A549 (cell line): ENCODE measurements at regions not wholly inside any gene's neighbourhood (a gene's known extent, or its start where the extent isn't known, plus 50 kb on each side); places are given as distances from the start of the nearest gene placed in this dataset.
A peak's percentile ranks its signal among the peaks of the same experiment; 100 is the strongest.

ENCODE experiments used
- ATAC-seq, 2 experiments: fragments of 200-7000 bp in 1 of 2; fragments of >200 bp in 1 of 2; cut with Nextera tagmentation in 1 of 2; cut with Tn5 transposase in 1 of 2; 3 replicates each; pipeline versions ENCODE4 v1.8.0 to v1.9.1; 2018 to 2020; ENCODE audit warnings: mild to moderate bottlenecking in 1 of 2, moderate library complexity in 1 of 2
- CTCF ChIA-PET: fragments of 300-600 bp; sonication (Branson Sonifier 250); formaldehyde crosslinking; extraction: SDS; loops from one replicate; lab custom pipeline; 2021; ENCODE audit warnings: antibody characterized with exemption, inconsistent platforms; lab: Yijun Ruan, JAX
- POLR2A ChIA-PET: fragments of 350-600 bp; formaldehyde crosslinking; extraction: SDS; loops from one replicate; lab custom pipeline; 2021; ENCODE audit warnings: antibody characterized with exemption, inconsistent platforms; lab: Yijun Ruan, JAX
- DNase-seq, 2 experiments: peaks; one replicate each; pipeline versions ENCODE4 v3.0.0 to v3.0.0-alpha.2; 2011 to 2016; ENCODE audit warnings: low read depth in 1 of 2, low spot score in 1 of 2
- FAIRE-seq: peaks from 2 replicates; lab custom pipeline; 2011; peaks lifted over from hg19 to GRCh38; lab: Jason Lieb, UNC
- H3K27ac ChIP-seq, 2 experiments: fragments of >200 bp; sonication (Bioruptor Twin); formaldehyde crosslinking; 3 replicates each; pipeline ENCODE4 v1.5.1; 2016 to 2017
- H3K4me1 ChIP-seq: fragments of >200 bp; sonication (Bioruptor Twin); formaldehyde crosslinking; 3 replicates; pipeline ENCODE4 v1.6.1; 2016
- H3K4me2 ChIP-seq: fragments of >200 bp; sonication (Bioruptor Twin); formaldehyde crosslinking; 3 replicates; pipeline ENCODE4 v1.6.1; 2016
- H3K4me3 ChIP-seq: fragments of >200 bp; sonication (Bioruptor Twin); formaldehyde crosslinking; 3 replicates; pipeline ENCODE4 v1.5.1; 2016
- H3K9me3 ChIP-seq: fragments of >200 bp; sonication (Bioruptor Twin); formaldehyde crosslinking; 3 replicates; pipeline ENCODE4 v1.6.1; 2016
- BHLHE40 ChIP-seq: IDR thresholded peaks from 2 replicates; pipeline ENCODE4 v1.6.1; 2012; ENCODE audit warnings: low read depth, low read length, inconsistent platforms
- CHD4 ChIP-seq: fragments of 200-600 bp; sonication (generic); IDR thresholded peaks from 2 replicates; pipeline ENCODE4 v1.6.1; 2016; ENCODE audit warnings: antibody characterized with exemption, mild to moderate bottlenecking, borderline replicate concordance
- EHMT2 ChIP-seq: fragments of 200-600 bp; sonication (generic); IDR thresholded peaks from 2 replicates; pipeline ENCODE4 v1.6.1; 2016; ENCODE audit warnings: antibody characterized with exemption, low read depth, mild to moderate bottlenecking, moderate library complexity
- FOSB ChIP-seq: fragments of 250-450 bp; sonication (Bioruptor Pico); IDR thresholded peaks from 2 replicates; pipeline ENCODE4 v1.5.0; 2020; ENCODE audit warnings: mild to moderate bottlenecking, moderate library complexity
- FOSL2 ChIP-seq, 2 experiments: fragments of 450-650 bp in 1 of 2; fragments of >200 bp in 1 of 2; sonication (Bioruptor Twin) in 1 of 2; formaldehyde crosslinking; IDR thresholded peaks; 2 replicates each; pipeline versions ENCODE4 v1.5.0 to v1.6.1; 2016 to 2020; ENCODE audit warnings: mild to moderate bottlenecking in 1 of 2, moderate library complexity in 1 of 2
- GATA3 ChIP-seq: IDR thresholded peaks from 2 replicates; pipeline ENCODE4 v1.6.1; 2012; ENCODE audit warnings: borderline replicate concordance
- HEYL ChIP-seq: fragments of 250-450 bp; sonication (Bioruptor Pico); IDR thresholded peaks from 2 replicates; pipeline ENCODE4 v1.8.0; 2021; ENCODE audit warnings: mild to moderate bottlenecking, moderate library complexity
- HOXB13 ChIP-seq: fragments of 250-450 bp; sonication (Bioruptor Pico); IDR thresholded peaks from 2 replicates; pipeline ENCODE4 v1.5.0; 2020; ENCODE audit warnings: low read depth, mild to moderate bottlenecking, moderate library complexity
- HOXB5 ChIP-seq: fragments of 250-450 bp; sonication (Bioruptor Pico); IDR thresholded peaks from 2 replicates; pipeline ENCODE4 v1.5.0; 2020; ENCODE audit warnings: mild to moderate bottlenecking, moderate library complexity
- JUNB ChIP-seq: fragments of >200 bp; sonication (Bioruptor Twin); formaldehyde crosslinking; IDR thresholded peaks from 2 replicates; pipeline ENCODE4 v1.6.1; 2016
- KDM1A ChIP-seq: fragments of 200-600 bp; sonication (generic); IDR thresholded peaks from 2 replicates; pipeline ENCODE4 v1.6.1; 2016; ENCODE audit warnings: low read depth, mild to moderate bottlenecking
- MAFK ChIP-seq: fragments of 450-650 bp; IDR thresholded peaks from 2 replicates; pipeline ENCODE4 v1.6.1; 2014; ENCODE audit not compliant: partially characterized antibody
- MYC ChIP-seq: IDR thresholded peaks from 2 replicates; pipeline ENCODE4 v1.6.1; 2012; ENCODE audit warnings: mild to moderate bottlenecking, inconsistent platforms, low read length, improper control_type of control experiment, borderline replicate concordance
- NR3C1 ChIP-seq: fragments of >200 bp; sonication (Bioruptor Twin); formaldehyde crosslinking; IDR thresholded peaks from 3 replicates; pipeline ENCODE4 v1.6.1; 2017
- PHF8 ChIP-seq: fragments of 200-600 bp; sonication (generic); IDR thresholded peaks from 2 replicates; pipeline ENCODE4 v1.6.1; 2016; ENCODE audit warnings: low read depth, mild to moderate bottlenecking, antibody characterized with exemption, moderate library complexity, borderline replicate concordance
- POLR2AphosphoS2 ChIP-seq: conservative IDR thresholded peaks from 2 replicates; pipeline ENCODE4 v1.6.1; 2012; ENCODE audit warnings: low read length, improper control_type of control experiment, inconsistent platforms
- SREBF2 ChIP-seq: fragments of 450-650 bp; IDR thresholded peaks from 2 replicates; pipeline ENCODE4 v1.6.1; 2014; ENCODE audit warnings: mild to moderate bottlenecking, moderate library complexity
- TFCP2L1 ChIP-seq: fragments of 250-450 bp; sonication (Bioruptor Pico); IDR thresholded peaks from 2 replicates; pipeline ENCODE4 v1.5.0; 2021; ENCODE audit warnings: mild to moderate bottlenecking
- ZC3H11A ChIP-seq: fragments of 450-650 bp; IDR thresholded peaks from 2 replicates; pipeline ENCODE4 v1.6.1; 2014; ENCODE audit warnings: antibody characterized with exemption, mild to moderate bottlenecking
- WGBS: methylation state at CpG from one replicate; pipeline ENCODE4 v1.1.6; 2017; ENCODE audit errors: missing lambda C conversion rate; 5-methylcytosine and 5-hydroxymethylcytosine counted together
- TF ChIP-seq, protein P1 (sequence below): fragments of 250-450 bp; sonication (Bioruptor Pico); IDR thresholded peaks from 2 replicates; pipeline ENCODE4 v1.5.0; 2020; ENCODE audit warnings: low read depth, mild to moderate bottlenecking, moderate library complexity

DNA sequence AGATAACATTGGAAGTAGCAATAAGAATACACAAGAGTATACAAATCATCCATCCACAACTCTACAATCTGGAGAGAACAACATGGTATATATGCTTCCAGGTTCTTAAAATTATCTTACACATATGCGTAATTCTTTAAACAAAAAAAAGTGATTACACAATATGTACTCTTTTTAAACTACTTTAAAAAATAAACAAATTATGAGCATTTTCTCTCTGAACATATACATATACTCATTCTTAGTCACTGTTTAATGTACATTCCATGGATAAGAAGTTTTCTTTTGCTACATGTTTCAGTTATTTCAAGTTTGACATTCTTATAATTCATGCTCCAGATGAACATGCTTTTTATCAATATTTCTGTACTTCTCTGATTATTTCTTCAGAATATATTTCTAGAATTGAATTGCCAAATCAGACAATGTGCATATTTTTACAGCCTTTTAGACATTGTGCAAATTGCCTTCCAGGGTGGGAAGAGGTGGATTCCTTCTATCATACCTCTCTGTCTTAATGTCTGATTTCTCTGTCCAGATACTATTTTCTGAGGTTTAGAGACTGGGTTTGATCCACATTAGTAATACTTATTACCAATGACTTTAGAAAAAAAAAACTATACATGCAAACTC, 551.6 kb downstream of the METTL15 start:
- no peak overlapping the region for H3K27ac ChIP-seq
- ATAC-seq (no peak), DNase-seq (no peak), FAIRE-seq (no peak)
- no peak overlapping the region for H3K4me2 ChIP-seq
- no peak overlapping the region for H3K4me3 ChIP-seq
- CTCF ChIA-PET, result no interaction called here
- TF ChIP-seq BHLHE40 (no peak), MAFK (no peak), POLR2AphosphoS2 (no peak), HOXB5 (no peak), KDM1A (no peak), EHMT2 (no peak), SREBF2 (no peak), ZC3H11A (no peak), CHD4 (no peak), JUNB (no peak), MYC (no peak), NR3C1 (no peak), HOXB13 (CRISPR knock-in tag) (no peak), HEYL (CRISPR knock-in tag) (no peak), TFCP2L1 (CRISPR knock-in tag) (no peak), FOSB (CRISPR knock-in tag) (no peak)
- TF ChIP-seq, protein P1, sequence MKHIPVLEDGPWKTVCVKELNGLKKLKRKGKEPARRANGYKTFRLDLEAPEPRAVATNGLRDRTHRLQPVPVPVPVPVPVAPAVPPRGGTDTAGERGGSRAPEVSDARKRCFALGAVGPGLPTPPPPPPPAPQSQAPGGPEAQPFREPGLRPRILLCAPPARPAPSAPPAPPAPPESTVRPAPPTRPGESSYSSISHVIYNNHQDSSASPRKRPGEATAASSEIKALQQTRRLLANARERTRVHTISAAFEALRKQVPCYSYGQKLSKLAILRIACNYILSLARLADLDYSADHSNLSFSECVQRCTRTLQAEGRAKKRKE, result no peak
- TF ChIP-seq, all 56 proteins: peak for 0
- no peaks in the 10 kb centered on the region for H3K9me3 ChIP-seq
- 78% methylated on average over 1 of the region's 1 CpG for WGBS
- POLR2A ChIA-PET, result no interaction called here
- H3K4me1 ChIP-seq, result peaks cover 22% of the 10 kb centered on the region

DNA sequence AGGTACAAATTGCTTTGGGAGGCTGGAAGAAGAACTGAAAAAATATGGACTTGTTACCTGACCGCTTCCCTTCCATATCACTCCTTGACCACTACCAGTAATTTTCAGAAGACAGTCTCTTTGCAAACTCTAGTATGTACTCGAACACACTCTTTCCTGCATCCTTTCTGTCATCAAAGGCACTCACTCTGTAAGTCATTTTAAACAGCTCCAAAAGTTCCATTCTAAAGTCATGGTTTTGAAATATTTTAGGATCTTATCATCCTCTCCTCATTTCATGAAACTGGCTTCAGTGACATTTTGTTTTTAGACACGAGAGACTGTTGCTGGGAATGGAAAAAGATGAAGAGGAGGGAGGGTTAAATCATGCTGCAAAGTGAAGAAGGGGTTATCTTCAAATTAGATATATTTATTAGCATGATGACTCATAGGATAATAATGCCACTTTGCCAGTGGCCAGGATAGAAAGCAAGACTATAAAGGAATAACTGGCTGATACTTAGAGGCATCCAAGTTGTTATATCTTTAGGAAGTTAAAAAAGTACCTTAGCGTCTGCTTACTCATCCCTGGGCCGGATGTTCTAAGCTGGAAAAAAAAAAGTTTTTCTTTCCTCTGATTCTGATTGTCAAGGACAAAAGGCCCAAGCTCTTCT, 549.3 kb downstream of the METTL15 start:
- Histone ChIP-seq H3K9me3 (no peaks in the 10 kb centered on the region), H3K4me3 (no peak overlapping the region), H3K27ac (peak overlapping the region; percentile 51 to 73), H3K4me1 (peaks cover 28% of the 10 kb centered on the region), H3K4me2 (peak overlapping the region; percentile 18)
- ChIA-PET POLR2A (no interaction called here), CTCF (interaction anchor here (0.7 kb wide), 1 partner anchor 435 kb away, joined by 4 read pairs; no protein-coding TSS in a partner anchor)
- FAIRE-seq, result no peak
- ATAC-seq, result peak in 1 of 2 experiments; percentile 42; a peak in 1 of 6 replicates
- no peak for DNase-seq
- 36% methylated on average over 5 of the region's 5 CpGs for WGBS
- TF ChIP-seq EHMT2 (peak; percentile 72; the same call in 1 of the 2 replicates), POLR2AphosphoS2 (no peak), JUNB (0 out of 2 replicates have a peak, but pooled peaks have one; percentile 21), FOSL2 (IDR thresholded peaks at IDR 0.05) (no peak), FOSL2 (CRISPR knock-in tag; IDR thresholded peaks at IDR 0.05) (peak; percentile 72)

DNA sequence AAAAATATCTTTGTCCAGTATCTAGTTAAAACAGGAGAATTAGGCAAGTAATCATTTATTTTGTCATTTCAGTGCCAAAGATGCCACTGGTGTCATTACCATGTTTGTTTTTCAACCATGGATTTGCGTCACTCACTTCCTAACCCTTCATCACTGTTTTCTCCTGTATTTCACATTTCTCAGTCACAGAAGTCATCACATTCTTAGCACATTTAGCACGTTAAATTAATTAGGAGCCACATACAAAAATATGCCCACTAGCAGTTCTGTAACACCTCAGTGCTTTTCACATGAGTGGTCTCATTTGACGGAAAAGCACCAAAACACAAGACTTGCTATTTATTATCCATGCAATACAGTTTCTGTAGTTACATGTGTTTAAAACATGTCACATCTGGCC, 546.0 kb downstream of the METTL15 start:
- Histone ChIP-seq H3K9me3 (no peaks in the 10 kb centered on the region), H3K4me3 (no peak overlapping the region), H3K27ac (peak overlapping the region in 1 of 2 experiments; percentile 13; a peak in 1 of 6 replicates), H3K4me2 (peak overlapping the region; percentile 22; the same call in 1 of the 3 replicates), H3K4me1 (peaks cover 32% of the 10 kb centered on the region)
- TF ChIP-seq PHF8 (no peak), GATA3 (0 out of 2 replicates have a peak, but pooled peaks have one; percentile 17)
- no peak for ATAC-seq
- ChIA-PET CTCF (no interaction called here), POLR2A (no interaction called here)
- no peak for FAIRE-seq
- DNase-seq, result no peak
- WGBS, result 71% methylated on average over 3 of the region's 3 CpGs
